Trophoblast cell (in vitro differentiated cells and primary cell): ENCODE measurements at regions not wholly inside any gene's neighbourhood (a gene's known extent, or its start where the extent isn't known, plus 50 kb on each side); places are given as distances from the start of the nearest gene placed in this dataset.

Experiments used
- DNase-seq, 2 donors: peaks; one replicate each; pipeline ENCODE4 v3.0.0-alpha.2; 2016
- H2AFZ ChIP-seq: 2 replicates; pipeline ENCODE4 v1.6.1; 2013; ENCODE audit warnings: low read length, moderate library complexity, mild to moderate bottlenecking; ENCODE audit not compliant: insufficient read depth, poor library complexity
- H2AK5ac ChIP-seq: 2 replicates; pipeline ENCODE4 v1.6.1; 2013; ENCODE audit warnings: mild to moderate bottlenecking, low read length
- H2BK120ac ChIP-seq: 2 replicates; pipeline ENCODE4 v1.6.1; 2013; ENCODE audit warnings: low read length, mild to moderate bottlenecking, moderate library complexity; ENCODE audit not compliant: insufficient read depth, poor library complexity
- H2BK12ac ChIP-seq: 2 replicates; pipeline ENCODE4 v1.6.1; 2013; ENCODE audit warnings: mild to moderate bottlenecking, low read length, moderate library complexity
- H2BK5ac ChIP-seq: 2 replicates; pipeline ENCODE4 v1.6.1; 2013; ENCODE audit warnings: low read length, low read depth, moderate library complexity, mild to moderate bottlenecking; ENCODE audit not compliant: poor library complexity
- H3K14ac ChIP-seq: 2 replicates; pipeline ENCODE4 v1.6.1; 2013; ENCODE audit warnings: mild to moderate bottlenecking, low read length
- H3K18ac ChIP-seq: 2 replicates; pipeline ENCODE4 v1.6.1; 2013; ENCODE audit warnings: mild to moderate bottlenecking, low read length
- H3K23ac ChIP-seq: 2 replicates; pipeline ENCODE4 v1.6.1; 2013; ENCODE audit warnings: low read length
- H3K27ac ChIP-seq: 2 replicates; pipeline ENCODE4 v1.5.1; 2013; ENCODE audit warnings: low read depth, mild to moderate bottlenecking, inconsistent platforms, low read length, moderate library complexity
- H3K27me3 ChIP-seq: 2 replicates; pipeline ENCODE4 v1.6.1; 2013; ENCODE audit warnings: inconsistent platforms, mild to moderate bottlenecking, low read length, moderate library complexity; ENCODE audit not compliant: insufficient read depth
- H3K36me3 ChIP-seq, 2 experiments: 1 replicate in 1 of 2; 2 replicates in 1 of 2; pipeline ENCODE4 v1.6.1; 2013; ENCODE audit warnings: low read length in 2 of 2, mild to moderate bottlenecking in 2 of 2, moderate library complexity in 1 of 2; ENCODE audit not compliant: insufficient read depth in 2 of 2, control insufficient read depth in 1 of 2
- H3K4ac ChIP-seq: 2 replicates; pipeline ENCODE4 v1.6.1; 2013; ENCODE audit warnings: low read depth, mild to moderate bottlenecking, low read length, moderate library complexity
- H3K4me1 ChIP-seq, 2 experiments: 1 replicate in 1 of 2; 2 replicates in 1 of 2; pipeline ENCODE4 v1.6.1; 2013; ENCODE audit warnings: low read length in 2 of 2, mild to moderate bottlenecking in 2 of 2, moderate library complexity in 1 of 2; ENCODE audit not compliant: insufficient read depth in 2 of 2, control insufficient read depth in 1 of 2
- H3K4me2 ChIP-seq: 2 replicates; pipeline ENCODE4 v1.6.1; 2013; ENCODE audit warnings: inconsistent platforms, mild to moderate bottlenecking, low read length, moderate library complexity
- H3K4me3 ChIP-seq: 2 replicates; pipeline ENCODE4 v1.5.1; 2013; ENCODE audit warnings: mild to moderate bottlenecking, low read depth, low read length, inconsistent platforms
- H3K79me1 ChIP-seq: one replicate; pipeline ENCODE4 v1.6.1; 2013; ENCODE audit warnings: low read length
- H3K79me2 ChIP-seq: 2 replicates; pipeline ENCODE4 v1.6.1; 2013; ENCODE audit warnings: low read length, mild to moderate bottlenecking; ENCODE audit not compliant: control insufficient read depth, insufficient read depth, poor library complexity
- H3K9ac ChIP-seq: 2 replicates; pipeline ENCODE4 v1.6.1; 2013; ENCODE audit warnings: mild to moderate bottlenecking, low read length
- H3K9me3 ChIP-seq: 2 replicates; pipeline ENCODE4 v1.6.1; 2013; ENCODE audit warnings: low read depth, mild to moderate bottlenecking, control low read depth, inconsistent platforms, low read length; ENCODE audit not compliant: insufficient read depth
- H4K12ac ChIP-seq: 2 replicates; pipeline ENCODE4 v1.6.1; 2013; ENCODE audit warnings: low read depth, mild to moderate bottlenecking, low read length, moderate library complexity
- H4K8ac ChIP-seq: 2 replicates; pipeline ENCODE4 v1.6.1; 2013; ENCODE audit warnings: low read depth, mild to moderate bottlenecking, low read length, moderate library complexity
- H4K91ac ChIP-seq: one replicate; pipeline ENCODE4 v1.6.1; 2013; ENCODE audit warnings: low read depth, mild to moderate bottlenecking, low read length, moderate library complexity
- WGBS: extraction: QIAGEN DNeasy Blood & Tissue Kit; methylation state at CpG from one replicate; pipeline ENCODE4 v1.1.7; 2013; ENCODE audit warnings: missing lambda C conversion rate; ENCODE audit not compliant: insufficient read length, insufficient coverage; ENCODE audit errors: extremely low coverage; 5-methylcytosine and 5-hydroxymethylcytosine counted together

DNA sequence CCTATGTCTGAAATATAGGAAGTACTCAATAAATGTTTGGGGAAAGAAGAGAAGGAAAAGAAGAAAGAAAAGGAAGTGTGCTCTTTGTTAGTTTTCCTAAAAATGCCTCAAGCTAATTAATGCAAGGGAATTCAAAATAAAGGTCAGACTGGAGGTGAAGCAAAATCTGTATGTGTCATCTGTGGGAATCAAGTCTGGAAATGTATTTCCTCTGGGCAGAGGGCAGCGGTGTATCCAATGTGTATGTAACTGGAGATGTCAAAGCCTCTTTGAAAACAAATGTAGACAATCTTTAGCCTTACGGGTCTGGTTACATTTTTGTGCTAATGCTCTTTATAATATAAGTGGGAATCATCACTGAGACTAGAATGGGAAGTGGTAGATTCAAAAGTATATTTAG lies 471.4 kb downstream of the MAN2A1 start:
- H2BK12ac ChIP-seq = no peak overlapping the region

DNA sequence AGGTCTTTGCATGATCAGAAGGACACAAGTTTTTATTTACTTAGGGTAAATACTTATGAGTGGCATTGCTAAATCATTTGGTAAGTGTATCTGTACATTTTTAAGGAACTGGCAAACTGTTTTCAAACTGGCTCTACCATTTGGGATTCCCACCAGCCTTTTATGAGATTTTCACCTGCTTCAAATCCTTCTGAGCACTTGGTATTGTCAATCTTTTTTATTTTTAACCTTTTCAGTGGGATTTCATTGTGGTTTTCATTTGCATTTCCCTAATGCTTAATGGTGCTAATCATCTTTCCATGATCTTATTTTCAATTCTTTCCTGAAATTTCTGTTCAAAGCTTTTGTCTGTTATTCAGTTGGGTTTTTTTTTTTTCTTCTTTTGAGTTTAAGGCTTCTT lies 475.6 kb downstream of the MAN2A1 start:
- Histone ChIP-seq H4K91ac (no peak overlapping the region), H2BK120ac (no peak overlapping the region), H3K14ac (no peak overlapping the region), H2BK5ac (no peak overlapping the region), H3K4me2 (no peak overlapping the region), H3K79me2 (no peaks in the 10 kb centered on the region), H3K9ac (no peak overlapping the region), H3K4me3 (no peak overlapping the region), H3K36me3 (no peaks in the 10 kb centered on the region), H3K4ac (no peak overlapping the region), H2AFZ (no peak overlapping the region), H3K79me1 (no peaks in the 10 kb centered on the region), H3K27me3 (no peaks in the 10 kb centered on the region), H4K12ac (no peak overlapping the region), H3K18ac (no peak overlapping the region), H2BK12ac (no peak overlapping the region), H2AK5ac (no peak overlapping the region), H3K9me3 (no peaks in the 10 kb centered on the region), H4K8ac (no peak overlapping the region), H3K4me1 (no peaks in the 10 kb centered on the region), H3K27ac (no peak overlapping the region), H3K23ac (no peak overlapping the region)
- no peak for DNase-seq

More for the DNA sequence above, 471.4 kb downstream of the MAN2A1 start:
- H4K8ac ChIP-seq = no peak overlapping the region
- H3K79me2 ChIP-seq = no peaks in the 10 kb centered on the region
- no peaks in the 10 kb centered on the region for H3K79me1 ChIP-seq
- H2AFZ ChIP-seq = no peak overlapping the region
- H3K14ac ChIP-seq = no peak overlapping the region
- DNase-seq = peak in 1 of 2 donors; percentile 15
- H2AK5ac ChIP-seq = no peak overlapping the region
- H3K27ac ChIP-seq = peak overlapping the region; percentile 0
- no CpG with 5 or more reads among the region's 2 CpGs for WGBS
- H2BK5ac ChIP-seq = no peak overlapping the region
- no peaks in the 10 kb centered on the region for H3K9me3 ChIP-seq
- H3K36me3 ChIP-seq = no peaks in the 10 kb centered on the region
- no peaks in the 10 kb centered on the region for H3K4me1 ChIP-seq
- no peak overlapping the region for H3K9ac ChIP-seq
- no peak overlapping the region for H2BK120ac ChIP-seq
- no peak overlapping the region for H4K12ac ChIP-seq
- H3K4me3 ChIP-seq = no peak overlapping the region
- no peak overlapping the region for H3K23ac ChIP-seq
- no peak overlapping the region for H3K4me2 ChIP-seq
- no peak overlapping the region for H3K18ac ChIP-seq
- no peak overlapping the region for H3K4ac ChIP-seq
- H4K91ac ChIP-seq = no peak overlapping the region
- no peaks in the 10 kb centered on the region for H3K27me3 ChIP-seq

DNA sequence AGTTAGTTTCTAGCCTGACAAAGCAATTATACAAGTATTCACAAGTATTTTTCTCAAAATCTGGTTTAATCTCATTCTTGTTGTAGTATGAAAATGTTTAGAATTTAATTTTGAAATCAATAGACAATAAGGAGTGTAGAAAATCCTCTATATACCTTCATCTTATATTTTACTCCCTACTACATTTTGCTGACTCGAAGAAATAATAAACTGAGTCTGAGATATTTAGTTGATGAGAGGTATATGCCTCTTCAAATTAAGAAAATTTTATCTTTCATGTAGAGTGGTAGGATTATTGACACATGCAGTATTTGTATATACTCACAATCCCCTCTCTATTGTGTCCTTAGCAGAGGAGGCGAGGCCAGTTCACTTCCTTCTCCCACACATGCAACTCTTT lies 477.7 kb downstream of the MAN2A1 start:
- H3K79me1 ChIP-seq = no peaks in the 10 kb centered on the region
- no peaks in the 10 kb centered on the region for H3K36me3 ChIP-seq
- H4K12ac ChIP-seq = no peak overlapping the region
- no peak overlapping the region for H3K18ac ChIP-seq
- H3K23ac ChIP-seq = no peak overlapping the region
- H3K4me1 ChIP-seq = no peaks in the 10 kb centered on the region
- WGBS = no CpG with 5 or more reads among the region's 2 CpGs
- H2AFZ ChIP-seq = no peak overlapping the region
- no peaks in the 10 kb centered on the region for H3K27me3 ChIP-seq
- H4K8ac ChIP-seq = no peak overlapping the region
- no peak overlapping the region for H2BK5ac ChIP-seq
- no peak overlapping the region for H2AK5ac ChIP-seq
- no peaks in the 10 kb centered on the region for H3K9me3 ChIP-seq
- H3K79me2 ChIP-seq = no peaks in the 10 kb centered on the region
- H3K4me3 ChIP-seq = no peak overlapping the region
- H3K4me2 ChIP-seq = no peak overlapping the region
- no peak overlapping the region for H2BK12ac ChIP-seq
- no peak for DNase-seq
- no peak overlapping the region for H2BK120ac ChIP-seq
- no peak overlapping the region for H3K14ac ChIP-seq
- H4K91ac ChIP-seq = no peak overlapping the region
- H3K27ac ChIP-seq = no peak overlapping the region
- no peak overlapping the region for H3K4ac ChIP-seq
- H3K9ac ChIP-seq = no peak overlapping the region

DNA sequence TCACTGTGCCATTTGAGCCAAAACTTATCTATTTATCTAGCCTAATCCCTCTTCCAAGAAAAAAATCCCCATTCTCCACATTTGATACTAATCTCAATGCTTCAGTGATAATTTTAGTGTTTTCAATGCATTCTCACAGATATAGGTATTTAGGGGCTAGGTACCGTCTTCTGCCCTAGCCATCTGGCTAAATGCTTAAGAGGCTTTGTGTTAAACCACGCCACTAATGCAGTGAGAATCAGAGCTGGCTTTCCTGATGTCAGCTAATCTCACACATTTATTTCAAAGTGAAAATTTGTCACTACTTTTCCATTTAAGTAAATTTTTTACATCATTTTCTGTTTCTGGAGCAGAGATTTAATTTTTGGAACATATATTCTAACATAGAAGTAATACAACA lies 479.7 kb downstream of the MAN2A1 start:
- Histone ChIP-seq H3K18ac (no peak overlapping the region), H2BK120ac (no peak overlapping the region), H3K4ac (no peak overlapping the region), H2BK12ac (no peak overlapping the region), H4K12ac (no peak overlapping the region), H3K36me3 (no peaks in the 10 kb centered on the region), H4K91ac (no peak overlapping the region), H3K79me2 (no peaks in the 10 kb centered on the region), H3K27me3 (no peaks in the 10 kb centered on the region), H3K27ac (no peak overlapping the region), H2BK5ac (no peak overlapping the region), H3K23ac (no peak overlapping the region), H4K8ac (no peak overlapping the region), H3K79me1 (no peaks in the 10 kb centered on the region), H3K4me3 (no peak overlapping the region), H3K4me1 (no peaks in the 10 kb centered on the region), H3K9me3 (no peaks in the 10 kb centered on the region), H3K9ac (no peak overlapping the region), H3K14ac (no peak overlapping the region), H3K4me2 (no peak overlapping the region), H2AK5ac (no peak overlapping the region), H2AFZ (no peak overlapping the region)
- DNase-seq = no peak
- no CpG with 5 or more reads among the region's 2 CpGs for WGBS
